Fibroblast of lung (primary cell): ENCODE measurements at regions not wholly inside any gene's neighbourhood (a gene's known extent, or its start where the extent isn't known, plus 50 kb on each side); places are given as distances from the start of the nearest gene placed in this dataset.

Experiments
- DNase-seq, 2 donors: peaks; one replicate each; pipeline versions ENCODE4 v3.0.0 to v3.0.0-alpha.2; 2010; ENCODE audit warnings: low read depth in 2 of 2
- H2AFZ ChIP-seq: 2 replicates; pipeline ENCODE4 v1.5.1; 2012; ENCODE audit warnings: low read length, control low read depth, inconsistent platforms
- H3K27ac ChIP-seq: 2 replicates; pipeline ENCODE4 v1.5.1; 2011; ENCODE audit warnings: low read length, control low read depth; ENCODE audit not compliant: insufficient read depth
- H3K27me3 ChIP-seq: 2 replicates; pipeline ENCODE4 v1.5.1; 2011; ENCODE audit warnings: mild to moderate bottlenecking, low read length; ENCODE audit not compliant: control insufficient read depth, insufficient read depth
- H3K36me3 ChIP-seq: 2 replicates; pipeline ENCODE4 v1.5.1; 2011; ENCODE audit warnings: low read length; ENCODE audit not compliant: control insufficient read depth, insufficient read depth
- H3K4me1 ChIP-seq: 2 replicates; pipeline ENCODE4 v1.5.1; 2011; ENCODE audit warnings: low read length; ENCODE audit not compliant: control insufficient read depth, insufficient read depth; ENCODE audit errors: extremely low read depth
- H3K4me2 ChIP-seq: 2 replicates; pipeline ENCODE4 v1.5.1; 2011; ENCODE audit warnings: low read length, control low read depth; ENCODE audit not compliant: insufficient read depth; ENCODE audit errors: extremely low read depth
- H3K4me3 ChIP-seq, 4 experiments: fragments of 200-600 bp in 1 of 4; sonication (generic) in 1 of 4; replicated peaks in 1 of 4; 2 replicates each; pipeline ENCODE4 v1.5.1; 2011 to 2016; ENCODE audit warnings: low read length in 4 of 4, low read depth in 3 of 4, mild to moderate bottlenecking in 3 of 4, control low read depth in 2 of 4, inconsistent platforms in 1 of 4, mixed read lengths in 1 of 4; ENCODE audit not compliant: insufficient read depth in 1 of 4; ENCODE audit errors: control extremely low read depth in 1 of 4
- H3K79me2 ChIP-seq: 2 replicates; pipeline ENCODE4 v1.5.1; 2012; ENCODE audit warnings: mild to moderate bottlenecking, low read length, inconsistent platforms; ENCODE audit not compliant: control insufficient read depth, insufficient read depth
- H3K9ac ChIP-seq: 2 replicates; pipeline ENCODE4 v1.5.1; 2011; ENCODE audit warnings: mild to moderate bottlenecking, low read length, control low read depth; ENCODE audit not compliant: insufficient read depth
- H3K9me3 ChIP-seq: 2 replicates; pipeline ENCODE4 v1.5.1; 2012; ENCODE audit warnings: low read depth, low read length; ENCODE audit not compliant: control insufficient read depth, insufficient read depth
- H4K20me1 ChIP-seq: 2 replicates; pipeline ENCODE4 v1.5.1; 2011; ENCODE audit warnings: low read length; ENCODE audit not compliant: control insufficient read depth, insufficient read depth; ENCODE audit errors: extremely low read depth
- CTCF ChIP-seq, 2 donors: IDR thresholded peaks in 1 of 2; conservative IDR thresholded peaks in 1 of 2; 1 replicate in 1 of 2; 2 replicates in 1 of 2; pipeline ENCODE4 v1.5.1; 2011 to 2012; ENCODE audit warnings: low read length in 2 of 2, control low read depth in 1 of 2, inconsistent platforms in 1 of 2, low read depth in 1 of 2, mild to moderate bottlenecking in 1 of 2
- EZH2 ChIP-seq: IDR thresholded peaks from 2 replicates; pipeline ENCODE4 v1.5.1; 2012; ENCODE audit warnings: low read length, control low read depth, mild to moderate bottlenecking; ENCODE audit errors: missing control alignments

- H3K4me2 ChIP-seq = no peak overlapping the region
- no peak overlapping the region for H3K4me3 ChIP-seq
- peaks cover 6% of the 10 kb centered on the region for H3K4me1 ChIP-seq
- H4K20me1 ChIP-seq = no peaks in the 10 kb centered on the region
- H3K27me3 ChIP-seq = no peaks in the 10 kb centered on the region
- H2AFZ ChIP-seq = no peak overlapping the region
- H3K36me3 ChIP-seq = no peaks in the 10 kb centered on the region
- no peak overlapping the region for H3K9ac ChIP-seq
- DNase-seq = peak; percentile 51 to 60
- no peaks in the 10 kb centered on the region for H3K79me2 ChIP-seq
- TF ChIP-seq EZH2 (no peak), CTCF (conservative IDR thresholded peaks at IDR 0.05 in 1 of 2, IDR thresholded peaks at IDR 0.05 in 1 of 2; ENCODE audit: low read depth in 1 of 2, low read length in 2 of 2) (peak; percentile 45 to 55)
- no peak overlapping the region for H3K27ac ChIP-seq
- no peaks in the 10 kb centered on the region for H3K9me3 ChIP-seq
Measured at GRCh38 chr2:222797261-222797660, 63.6 kb upstream of the ACSL3 start.

- no peak overlapping the region for H2AFZ ChIP-seq
- H3K27ac ChIP-seq = no peak overlapping the region
- no peaks in the 10 kb centered on the region for H3K9me3 ChIP-seq
- H3K9ac ChIP-seq = no peak overlapping the region
- no peaks in the 10 kb centered on the region for H3K36me3 ChIP-seq
- H3K4me2 ChIP-seq = no peak overlapping the region
- TF ChIP-seq CTCF (conservative IDR thresholded peaks at IDR 0.05 in 1 of 2, IDR thresholded peaks at IDR 0.05 in 1 of 2; ENCODE audit: low read depth in 1 of 2, low read length in 2 of 2) (no peak), EZH2 (no peak)
- H3K27me3 ChIP-seq = no peaks in the 10 kb centered on the region
- DNase-seq = no peak
- no peak overlapping the region for H3K4me3 ChIP-seq
- H3K4me1 ChIP-seq = peaks cover 6% of the 10 kb centered on the region
- H4K20me1 ChIP-seq = no peaks in the 10 kb centered on the region
- H3K79me2 ChIP-seq = no peaks in the 10 kb centered on the region
Measured at GRCh38 chr2:222797871-222798270, 63.0 kb upstream of the ACSL3 start.

GRCh38 chr2:222798528-222798927 lies 62.3 kb upstream of the ACSL3 start:
- H4K20me1 ChIP-seq = no peaks in the 10 kb centered on the region
- H3K9ac ChIP-seq = no peak overlapping the region
- no peak overlapping the region for H3K4me2 ChIP-seq
- H2AFZ ChIP-seq = no peak overlapping the region
- no peaks in the 10 kb centered on the region for H3K27me3 ChIP-seq
- no peaks in the 10 kb centered on the region for H3K9me3 ChIP-seq
- no peaks in the 10 kb centered on the region for H3K79me2 ChIP-seq
- H3K27ac ChIP-seq = no peak overlapping the region
- peaks cover 6% of the 10 kb centered on the region for H3K4me1 ChIP-seq
- no peak for DNase-seq
- no peak overlapping the region for H3K4me3 ChIP-seq
- H3K36me3 ChIP-seq = no peaks in the 10 kb centered on the region
- TF ChIP-seq CTCF (conservative IDR thresholded peaks at IDR 0.05 in 1 of 2, IDR thresholded peaks at IDR 0.05 in 1 of 2; ENCODE audit: low read depth in 1 of 2, low read length in 2 of 2) (no peak), EZH2 (no peak)
